Calu3 (cell line): ENCODE measurements at regions not wholly inside any gene's neighbourhood (a gene's known extent, or its start where the extent isn't known, plus 50 kb on each side); places are given as distances from the start of the nearest gene placed in this dataset.

ENCODE experiments used
- BruUV-seq: library from RNA; stranded (reverse); fragments of 400-500 nt; replicated peaks from 2 replicates; lab custom pipeline; 2021; lab: Mats Ljungman, UMichigan
- CTCF ChIA-PET: fragments of 300-600 bp; sonication (Branson Sonifier 250); formaldehyde crosslinking; loops from one replicate; lab custom pipeline; 2022; ENCODE audit warnings: antibody characterized with exemption; lab: Charles Lee
- DNase-seq: peaks from one replicate; pipeline ENCODE4 v3.0.0; 2022
- H3K27ac Mint-ChIP-seq: one replicate; pipeline ENCODE4 v1.8.0; 2022; ENCODE audit warnings: mixed read lengths; ENCODE audit not compliant: unreplicated experiment
- H3K27me3 Mint-ChIP-seq: one replicate; pipeline ENCODE4 v1.8.0; 2022; ENCODE audit warnings: mixed read lengths; ENCODE audit not compliant: unreplicated experiment
- H3K36me3 Mint-ChIP-seq: one replicate; pipeline ENCODE4 v1.8.0; 2022; ENCODE audit warnings: mild to moderate bottlenecking, moderate library complexity, mixed read lengths; ENCODE audit not compliant: insufficient read depth, unreplicated experiment
- H3K4me1 Mint-ChIP-seq: one replicate; pipeline ENCODE4 v1.8.0; 2022; ENCODE audit warnings: mild to moderate bottlenecking, low read depth, mixed read lengths; ENCODE audit not compliant: unreplicated experiment
- H3K4me3 Mint-ChIP-seq: one replicate; pipeline ENCODE4 v1.8.0; 2022; ENCODE audit warnings: mild to moderate bottlenecking, low read depth, moderate library complexity, mixed read lengths; ENCODE audit not compliant: unreplicated experiment
- H3K9me3 Mint-ChIP-seq: one replicate; pipeline ENCODE4 v1.8.0; 2022; ENCODE audit warnings: low read depth, mixed read lengths; ENCODE audit not compliant: unreplicated experiment
- CTCF ChIP-seq: fragments of 200-600 bp; IDR thresholded peaks from one replicate; pipeline ENCODE4 v1.8.0; 2022; ENCODE audit warnings: antibody characterized with exemption; ENCODE audit not compliant: unreplicated experiment
- intact Hi-C: fragments of 100-400 bp; cut with micrococcal nuclease; formaldehyde crosslinking; loops from one replicate; pipeline ENCODE4 v1.10.0; 2022; ENCODE audit not compliant: unreplicated experiment

- BruUV-seq, result no TSS peak
- TF ChIP-seq CTCF, result no peak
- no peak for DNase-seq
- no peak overlapping the region for H3K27ac Mint-ChIP-seq
- H3K4me3 Mint-ChIP-seq, result no peak overlapping the region
- intact Hi-C loops, result no loop called here
- no peaks in the 10 kb centered on the region for H3K27me3 Mint-ChIP-seq
- CTCF ChIA-PET, result no interaction called here
- H3K9me3 Mint-ChIP-seq, result peaks cover 5% of the 10 kb centered on the region
- no peaks in the 10 kb centered on the region for H3K4me1 Mint-ChIP-seq
- H3K36me3 Mint-ChIP-seq, result no peaks in the 10 kb centered on the region
Measured at GRCh38 chr1:104621221-104621620, 871.5 kb downstream of the AMY1C start.

DNA sequence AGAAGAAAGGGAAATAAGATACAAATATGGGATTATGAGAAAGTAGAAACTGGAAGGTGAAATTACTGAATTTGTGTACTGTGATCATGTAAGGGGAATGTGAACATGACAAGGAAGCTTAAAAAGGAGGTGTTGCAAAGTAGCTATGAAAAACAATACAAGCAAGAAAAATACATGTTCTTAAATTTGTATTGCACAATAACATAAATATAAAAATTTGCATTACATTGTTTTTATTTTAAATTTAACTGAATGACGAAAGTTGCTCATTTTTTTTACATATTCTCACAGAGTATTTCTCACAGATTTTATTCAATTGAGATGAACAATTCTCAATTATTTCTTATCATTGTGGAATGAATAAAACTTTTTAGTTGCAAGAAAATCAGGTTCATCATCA, 874.8 kb downstream of the AMY1C start:
- CTCF ChIA-PET, result no interaction called here
- intact Hi-C loops, result no loop called here
- H3K4me3 Mint-ChIP-seq, result no peak overlapping the region
- H3K27me3 Mint-ChIP-seq, result no peaks in the 10 kb centered on the region
- no peaks in the 10 kb centered on the region for H3K36me3 Mint-ChIP-seq
- H3K27ac Mint-ChIP-seq, result no peak overlapping the region
- no TSS peak for BruUV-seq
- H3K9me3 Mint-ChIP-seq, result peaks cover 5% of the 10 kb centered on the region
- no peak for DNase-seq
- no peaks in the 10 kb centered on the region for H3K4me1 Mint-ChIP-seq
- TF ChIP-seq CTCF, result no peak

DNA sequence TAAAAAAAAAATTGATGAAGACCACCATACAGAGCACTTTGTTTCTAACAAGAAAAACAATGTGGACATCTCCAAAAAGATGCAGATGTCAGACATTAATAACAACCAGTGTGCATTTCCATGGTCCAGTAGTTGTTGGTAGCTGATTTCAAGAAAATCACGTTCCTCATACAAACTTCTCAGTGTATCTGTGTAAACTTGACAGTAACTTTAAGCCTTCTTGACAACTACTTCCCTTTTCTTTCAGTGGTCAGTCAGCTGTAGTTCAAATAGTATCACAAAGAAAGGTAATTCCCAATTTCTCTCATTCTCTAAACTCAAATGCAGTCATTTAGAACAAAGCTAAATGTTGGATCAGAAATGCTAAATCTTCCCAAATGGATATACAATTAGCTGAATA, 879.9 kb downstream of the AMY1C start:
- Mint-ChIP-seq H3K27me3 (no peaks in the 10 kb centered on the region), H3K4me3 (no peak overlapping the region), H3K27ac (no peak overlapping the region), H3K36me3 (no peaks in the 10 kb centered on the region), H3K4me1 (no peaks in the 10 kb centered on the region), H3K9me3 (peaks cover 3% of the 10 kb centered on the region)
- no TSS peak for BruUV-seq
- no peak for TF ChIP-seq CTCF
- intact Hi-C loops, result no loop called here
- no peak for DNase-seq
- CTCF ChIA-PET, result no interaction called here

GRCh38 chr1:104630567-104631149, 881.0 kb downstream of the AMY1C start:
- CTCF ChIA-PET, result no interaction called here
- BruUV-seq, result no TSS peak
- no peaks in the 10 kb centered on the region for H3K4me1 Mint-ChIP-seq
- no peak for TF ChIP-seq CTCF
- no peak overlapping the region for H3K4me3 Mint-ChIP-seq
- H3K9me3 Mint-ChIP-seq, result peaks cover 3% of the 10 kb centered on the region
- H3K27me3 Mint-ChIP-seq, result no peaks in the 10 kb centered on the region
- DNase-seq, result no peak
- no peak overlapping the region for H3K27ac Mint-ChIP-seq
- H3K36me3 Mint-ChIP-seq, result no peaks in the 10 kb centered on the region
- intact Hi-C loops, result loop anchor here (10.0 kb wide), 1 partner anchor 686 kb away; no protein-coding TSS in a partner anchor
